HG02798 (cell line): ENCODE measurements at regions not wholly inside any gene's neighbourhood (a gene's known extent, or its start where the extent isn't known, plus 50 kb on each side); places are given as distances from the start of the nearest gene placed in this dataset.
A peak's percentile ranks its signal among the peaks of the same experiment; 100 is the strongest.

Source experiments
- ATAC-seq: cut with Tn5 transposase; IDR thresholded peaks from one replicate; pipeline ENCODE4 v1.9.1; 2021; ENCODE audit warnings: mild to moderate bottlenecking; ENCODE audit not compliant: unreplicated experiment, poor library complexity

DNA sequence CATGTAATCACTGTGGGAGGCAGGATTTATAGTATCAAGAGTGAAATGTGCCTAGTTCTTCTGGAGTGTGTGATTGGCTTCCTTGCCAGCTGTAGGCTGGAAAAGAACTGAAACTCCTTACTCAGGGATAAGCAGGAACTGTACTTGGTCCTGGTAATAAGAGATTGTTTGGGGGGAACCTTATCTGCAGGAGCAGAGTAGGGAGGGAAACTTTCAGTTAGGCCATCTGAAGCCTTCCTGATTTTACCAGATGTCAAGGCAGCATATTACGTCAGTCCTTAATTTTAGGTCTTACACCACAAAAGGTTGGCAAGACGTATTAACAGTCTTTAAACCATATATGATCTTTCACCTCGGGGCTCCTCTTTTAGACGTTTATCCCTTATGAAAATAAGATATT lies 231.5 kb upstream of the FMR1 start:
- no peak for ATAC-seq

DNA sequence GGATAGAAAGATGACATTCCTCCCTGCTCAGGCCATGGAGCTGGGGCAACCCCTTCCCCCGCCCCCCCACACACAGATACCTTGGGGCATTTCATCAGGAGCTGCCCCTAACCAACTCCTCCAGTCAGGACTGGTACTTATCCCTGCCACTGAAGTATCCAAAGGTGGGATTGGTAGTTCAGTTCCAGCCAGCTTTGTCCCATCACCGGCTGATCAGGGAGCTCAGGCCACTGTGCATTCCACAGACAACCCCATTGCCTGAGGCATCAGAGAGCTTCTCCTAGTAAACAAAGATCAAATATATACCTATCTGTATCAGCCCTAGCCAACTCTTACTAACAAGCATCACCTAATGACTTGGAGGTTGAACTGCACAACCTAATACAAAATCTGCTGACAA lies 218.2 kb upstream of the FMR1 start:
- ATAC-seq: no peak

DNA sequence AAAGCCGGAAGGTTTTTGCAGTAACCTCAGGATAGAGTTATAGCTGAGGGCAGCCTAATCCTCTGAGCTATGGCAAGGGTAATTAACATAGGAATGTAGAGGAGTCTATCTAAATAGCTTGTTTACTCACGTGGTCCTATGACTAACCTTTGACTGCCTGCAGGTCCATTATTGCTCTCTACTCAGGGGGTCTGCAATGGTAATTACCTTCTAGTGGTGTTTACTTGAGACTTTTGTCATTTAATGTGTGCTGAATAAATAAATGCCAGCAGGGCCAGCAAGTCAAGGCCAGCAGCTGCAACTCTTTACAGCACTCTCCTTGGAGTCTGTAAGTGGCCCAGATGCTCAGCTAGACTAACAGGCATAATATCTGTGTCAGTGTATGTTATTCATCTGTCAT lies 212.7 kb upstream of the FMR1 start:
- no peak for ATAC-seq

GRCh38 chrX:147710301-147710700 lies 201.4 kb upstream of the FMR1 start:
- no peak for ATAC-seq

DNA sequence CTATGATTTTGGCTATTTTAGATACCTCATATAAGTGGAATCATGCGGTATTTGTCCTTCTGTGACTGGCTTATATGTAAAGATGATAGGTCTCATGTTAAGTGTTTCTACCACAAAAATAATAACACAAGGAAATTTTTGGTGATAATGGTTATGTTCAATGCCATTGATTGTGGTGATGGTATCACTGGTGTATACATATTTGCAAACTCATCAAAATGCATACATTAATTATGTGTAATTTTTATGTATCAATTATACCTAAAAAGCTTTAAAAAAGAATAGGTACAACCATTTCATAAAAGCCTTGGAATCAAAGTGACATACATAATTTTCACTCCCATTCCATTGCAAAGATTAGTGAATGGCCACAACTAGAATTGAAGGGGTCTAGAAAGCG lies 178.3 kb upstream of the FMR1 start:
- ATAC-seq: no peak

GRCh38 chrX:147735364-147735763 lies 176.4 kb upstream of the FMR1 start:
- no peak for ATAC-seq

- ATAC-seq: no peak
These were observed 175.7 kb upstream of the FMR1 start for GRCh38 chrX:147736045-147736444.

DNA sequence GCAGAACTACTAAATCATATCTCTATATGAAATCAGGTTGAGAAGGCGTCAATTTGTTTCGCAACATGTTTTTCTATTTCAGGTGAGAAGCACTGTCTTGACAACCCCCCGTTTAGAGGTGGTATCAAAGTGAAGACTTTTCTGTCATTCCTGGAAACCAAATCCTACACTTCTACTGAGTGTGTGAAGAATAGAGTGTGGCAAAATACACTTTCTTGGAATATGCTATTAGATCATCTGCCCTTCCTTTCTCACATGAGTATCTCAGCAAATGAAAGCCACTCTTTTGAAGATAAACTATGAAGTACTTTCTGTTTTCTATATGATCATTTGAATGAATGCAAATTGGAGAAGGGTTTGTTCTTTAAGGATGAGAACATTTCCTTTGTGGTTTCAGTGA lies 174.0 kb upstream of the FMR1 start:
- no peak for ATAC-seq

GRCh38 chrX:147738265-147738664 lies 173.5 kb upstream of the FMR1 start:
- no peak for ATAC-seq

GRCh38 chrX:147739196-147739595 lies 172.5 kb upstream of the FMR1 start:
- no peak for ATAC-seq

GRCh38 chrX:147741776-147742175 lies 169.9 kb upstream of the FMR1 start:
- no peak for ATAC-seq

DNA sequence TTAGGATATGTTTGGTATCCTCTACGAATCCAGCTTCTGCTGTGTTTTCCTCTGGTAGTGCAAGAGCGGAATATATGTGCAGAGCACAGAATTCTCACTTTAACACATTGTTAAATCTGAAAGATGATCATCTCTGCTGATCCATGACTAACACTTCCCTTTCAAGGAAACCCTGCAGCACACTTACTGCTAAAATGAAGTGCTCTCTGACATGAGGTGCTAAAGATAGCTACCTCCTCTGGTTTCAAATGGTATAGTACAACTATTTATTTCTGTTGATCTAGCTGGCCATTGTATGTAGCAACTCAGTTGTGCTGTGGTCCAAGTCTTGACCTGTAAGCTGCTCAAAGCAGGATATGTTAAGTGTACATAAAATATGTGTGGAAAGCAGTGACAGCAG lies 162.4 kb upstream of the FMR1 start:
- no peak for ATAC-seq

DNA sequence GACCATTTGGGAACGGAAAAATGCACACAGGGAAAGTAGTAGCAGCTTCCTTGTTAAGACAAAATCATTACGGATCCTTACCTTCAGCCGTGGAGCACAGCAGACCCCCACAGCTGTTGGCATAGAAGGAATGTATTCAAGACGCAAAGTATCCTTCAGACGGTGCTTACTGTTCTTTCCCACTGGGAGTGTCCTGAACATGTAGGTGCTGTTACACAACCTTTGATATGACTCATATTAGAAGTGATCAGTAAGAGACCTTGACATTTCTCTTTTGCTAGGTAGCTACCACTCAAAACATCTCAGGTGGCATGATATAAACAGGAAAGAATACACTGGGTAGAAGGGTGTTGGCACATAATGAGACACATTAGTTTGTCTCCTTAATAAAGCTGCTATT lies 154.0 kb upstream of the FMR1 start:
- no peak for ATAC-seq

DNA sequence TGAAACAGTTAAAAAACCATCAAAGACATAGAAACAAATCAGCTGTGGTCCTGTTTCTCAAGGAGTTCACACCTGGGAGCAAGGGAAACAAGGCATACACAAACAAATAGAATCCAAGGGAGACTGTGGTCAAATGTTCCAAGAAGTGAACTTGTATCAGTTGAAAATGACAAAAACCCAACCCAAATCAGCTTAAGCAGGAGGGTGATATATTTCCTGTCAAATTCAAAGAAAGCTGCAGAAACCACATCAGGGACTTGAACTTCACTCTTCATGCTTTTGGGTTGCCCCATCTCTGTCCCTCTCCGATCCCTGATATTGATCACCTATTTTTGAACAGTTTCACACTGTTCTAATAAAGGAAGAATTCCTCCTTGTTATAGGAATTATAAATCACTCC lies 148.6 kb upstream of the FMR1 start:
- no peak for ATAC-seq

DNA sequence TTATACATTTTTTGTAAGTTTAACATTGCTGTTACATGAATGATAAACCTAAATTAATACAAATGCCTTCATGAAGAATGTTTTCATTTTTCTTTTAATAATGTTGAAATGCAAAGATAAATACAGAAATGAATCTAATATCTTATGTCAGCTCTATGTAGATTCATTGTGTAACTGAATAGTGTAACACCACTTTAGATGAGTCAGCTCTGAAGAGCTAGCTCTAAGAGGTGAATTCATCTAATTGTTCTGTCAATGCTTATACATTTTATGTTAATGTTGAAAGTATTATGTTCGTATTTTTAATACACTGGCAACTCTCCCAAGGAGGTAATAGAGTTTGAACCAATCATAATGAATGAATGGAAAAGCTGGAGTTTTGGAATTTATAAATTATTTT lies 146.9 kb upstream of the FMR1 start:
- ATAC-seq: no peak

DNA sequence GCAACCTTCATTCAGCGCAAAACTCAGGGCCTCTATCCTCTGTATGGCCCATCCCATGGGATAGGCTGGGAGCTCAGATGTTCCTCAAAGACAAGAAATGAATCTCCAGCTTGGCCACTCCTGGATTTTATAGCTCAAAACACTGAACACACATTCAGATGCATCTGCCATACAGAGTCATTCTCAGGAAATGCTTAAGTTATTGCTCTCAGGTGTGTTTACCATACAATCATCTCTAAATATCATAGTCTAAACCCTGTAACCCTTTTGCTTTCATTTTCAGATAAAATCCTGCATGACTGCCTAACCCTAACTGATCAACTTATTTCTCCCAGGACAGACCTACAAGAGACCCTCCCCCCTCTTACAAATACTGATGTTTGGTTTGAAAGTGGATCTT lies 140.9 kb upstream of the FMR1 start:
- no peak for ATAC-seq

DNA sequence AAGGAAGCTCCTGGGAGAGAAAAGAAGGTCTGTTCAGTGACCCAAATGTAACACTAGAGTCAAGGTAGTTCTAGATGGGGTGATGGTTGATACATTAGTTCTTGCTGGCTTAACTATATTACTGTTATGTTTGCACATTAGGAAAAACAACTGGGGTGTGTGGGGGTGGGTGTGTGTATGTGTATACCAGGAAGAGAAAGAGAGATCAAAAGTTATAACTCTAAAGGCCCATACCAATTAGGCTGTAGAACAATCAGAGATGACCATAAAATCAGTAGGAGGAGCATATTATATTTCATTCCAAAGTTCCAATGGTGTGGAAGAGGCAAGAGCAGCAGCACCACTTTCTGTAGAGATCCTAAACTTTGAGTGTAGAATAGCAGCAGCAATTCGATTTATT lies 134.7 kb upstream of the FMR1 start:
- ATAC-seq: no peak

DNA sequence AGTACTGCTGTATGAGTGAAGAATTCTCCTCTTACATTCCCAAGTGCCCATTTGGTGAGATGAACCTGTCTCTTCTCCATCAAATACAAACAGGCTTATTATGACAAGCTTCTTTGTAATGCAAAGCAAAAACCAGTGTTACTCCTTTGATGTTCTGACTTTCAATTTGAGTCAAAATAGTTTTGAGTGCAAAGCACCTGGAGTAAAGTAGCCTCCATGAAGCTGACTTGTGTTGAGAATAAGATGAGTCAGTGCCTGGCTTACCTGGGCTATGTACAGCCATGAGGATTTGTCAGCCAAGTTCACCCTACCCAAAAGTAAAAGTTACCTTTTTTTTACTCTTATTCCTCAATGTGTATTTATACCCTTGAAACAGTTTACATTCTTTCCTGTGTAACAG lies 132.5 kb upstream of the FMR1 start:
- no peak for ATAC-seq

GRCh38 chrX:147781844-147782243 lies 129.9 kb upstream of the FMR1 start:
- ATAC-seq: no peak

GRCh38 chrX:147788641-147789350 lies 122.9 kb upstream of the FMR1 start:
- no peak for ATAC-seq

- ATAC-seq: no peak
These were observed 111.1 kb upstream of the FMR1 start for GRCh38 chrX:147800663-147801062.

DNA sequence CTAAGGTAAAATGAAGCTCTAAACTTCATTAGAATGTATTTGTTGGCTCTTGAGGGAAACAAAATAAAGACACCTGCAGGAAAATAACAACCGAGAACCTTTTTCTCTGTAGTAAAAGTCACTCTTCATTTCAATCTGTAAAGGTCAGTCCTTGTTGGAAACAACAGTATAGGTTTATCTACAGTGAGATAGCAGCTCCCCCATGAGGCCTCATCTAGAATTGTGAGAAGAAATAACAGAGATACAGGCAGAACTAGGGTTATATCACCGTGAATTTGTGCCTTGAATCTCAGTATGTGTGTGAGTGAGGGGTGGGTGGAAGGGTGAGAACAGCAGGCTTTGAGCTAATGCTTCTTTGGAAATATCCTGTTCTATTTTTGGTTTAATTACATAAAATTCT lies 107.8 kb upstream of the FMR1 start:
- peak; percentile 67 for ATAC-seq

DNA sequence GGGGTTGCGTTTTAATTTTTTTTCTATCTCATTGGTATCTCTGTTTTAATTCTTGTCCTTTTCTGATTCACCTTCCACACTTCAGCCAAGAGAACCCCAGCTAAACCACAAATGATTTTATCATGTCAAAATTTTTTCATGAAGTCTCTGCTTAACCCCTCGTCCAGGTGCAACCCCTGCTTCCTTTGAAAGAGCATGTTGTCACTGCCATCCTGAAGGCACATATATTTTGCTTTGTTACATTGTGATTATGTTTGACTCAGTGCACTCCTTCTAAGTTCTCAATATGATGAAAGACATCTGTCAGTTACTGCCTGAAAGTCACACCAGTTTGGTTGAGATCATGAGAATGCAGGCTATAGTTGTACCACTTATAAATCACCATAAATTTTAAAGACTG lies 99.9 kb upstream of the FMR1 start:
- no peak for ATAC-seq
